ENCODE measurements at regions not wholly inside any gene's neighbourhood (a gene's known extent, or its start where the extent isn't known, plus 50 kb on each side); places are given as distances from the start of the nearest gene placed in this dataset.
"Not testable (repeated sequence)": the region's sequence is repeated elsewhere in the genome, so short reads cannot be mapped to it uniquely, and the experiment has no call there.

- DNase-seq, result not testable (repeated sequence)
These were observed 99.2 kb downstream of the ZNF100 start for GRCh38 chr19:21668072-21668773.

GRCh38 chr19:21655540-21656126, 111.7 kb downstream of the ZNF100 start:
- DNase-seq, result no peak

- peak; percentile 8 for DNase-seq
These were observed 115.9 kb downstream of the ZNF100 start for GRCh38 chr19:21651478-21651877.

GRCh38 chr19:21638776-21639175, 128.6 kb downstream of the ZNF100 start:
- no peak for DNase-seq

GRCh38 chr19:21626924-21627697, 121.7 kb downstream of the ZNF429 start:
- no peak for DNase-seq

GRCh38 chr19:21626091-21626490, 120.7 kb downstream of the ZNF429 start:
- DNase-seq, result no peak

GRCh38 chr19:21622920-21623319, 117.5 kb downstream of the ZNF429 start:
- DNase-seq, result no peak

- no peak for DNase-seq
These were observed 116.3 kb downstream of the ZNF429 start for GRCh38 chr19:21621671-21622070.

- no peak for DNase-seq
These were observed 112.4 kb downstream of the ZNF429 start for GRCh38 chr19:21617740-21618339.

GRCh38 chr19:21614776-21615175, 109.4 kb downstream of the ZNF429 start:
- DNase-seq, result not testable (repeated sequence)

GRCh38 chr19:21613201-21613600, 107.8 kb downstream of the ZNF429 start:
- DNase-seq, result not testable (repeated sequence)

- no peak for DNase-seq
These were observed 107.0 kb downstream of the ZNF429 start for GRCh38 chr19:21612403-21612872.

GRCh38 chr19:21611659-21612402, 106.4 kb downstream of the ZNF429 start:
- DNase-seq, result no peak

- no peak for DNase-seq
These were observed 105.4 kb downstream of the ZNF429 start for GRCh38 chr19:21610787-21611186.

GRCh38 chr19:21610341-21610740, 104.9 kb downstream of the ZNF429 start:
- no peak for DNase-seq

- peak; percentile 40 for DNase-seq
These were observed 103.2 kb downstream of the ZNF429 start for GRCh38 chr19:21608571-21608970.

- no peak for DNase-seq
These were observed 102.0 kb downstream of the ZNF429 start for GRCh38 chr19:21607449-21607848.

- not testable (repeated sequence) for DNase-seq
These were observed 101.6 kb downstream of the ZNF429 start for GRCh38 chr19:21607011-21607410.

- not testable (repeated sequence) for DNase-seq
These were observed 100.9 kb downstream of the ZNF429 start for GRCh38 chr19:21606326-21606725.

GRCh38 chr19:21604951-21605476, 99.6 kb downstream of the ZNF429 start:
- DNase-seq, result no peak

All from NCI-H2029 (cell line).